ENCODE measurements at regions not wholly inside any gene's neighbourhood (a gene's known extent, or its start where the extent isn't known, plus 50 kb on each side); places are given as distances from the start of the nearest gene placed in this dataset.

DNA sequence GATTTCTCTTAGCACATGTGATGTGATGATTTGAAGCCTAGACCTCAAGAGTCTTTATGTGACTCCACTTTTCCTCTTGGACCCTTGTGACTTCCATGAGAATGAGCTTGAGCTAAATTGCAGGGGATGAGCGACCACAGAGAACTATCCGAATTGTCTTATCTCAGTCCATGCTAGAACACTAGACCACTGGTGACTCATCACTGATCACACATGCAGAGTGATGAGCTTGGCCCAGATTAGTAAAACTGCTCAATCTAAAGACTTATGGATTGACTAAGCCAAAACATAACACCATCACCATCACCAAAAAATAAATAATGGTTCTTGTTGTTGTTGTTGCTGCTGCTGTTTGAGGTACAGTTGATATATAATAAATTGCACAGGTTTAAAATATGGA, 114.1 kb upstream of the CFAP20DC start:
- TF ChIP-seq, protein P1, sequence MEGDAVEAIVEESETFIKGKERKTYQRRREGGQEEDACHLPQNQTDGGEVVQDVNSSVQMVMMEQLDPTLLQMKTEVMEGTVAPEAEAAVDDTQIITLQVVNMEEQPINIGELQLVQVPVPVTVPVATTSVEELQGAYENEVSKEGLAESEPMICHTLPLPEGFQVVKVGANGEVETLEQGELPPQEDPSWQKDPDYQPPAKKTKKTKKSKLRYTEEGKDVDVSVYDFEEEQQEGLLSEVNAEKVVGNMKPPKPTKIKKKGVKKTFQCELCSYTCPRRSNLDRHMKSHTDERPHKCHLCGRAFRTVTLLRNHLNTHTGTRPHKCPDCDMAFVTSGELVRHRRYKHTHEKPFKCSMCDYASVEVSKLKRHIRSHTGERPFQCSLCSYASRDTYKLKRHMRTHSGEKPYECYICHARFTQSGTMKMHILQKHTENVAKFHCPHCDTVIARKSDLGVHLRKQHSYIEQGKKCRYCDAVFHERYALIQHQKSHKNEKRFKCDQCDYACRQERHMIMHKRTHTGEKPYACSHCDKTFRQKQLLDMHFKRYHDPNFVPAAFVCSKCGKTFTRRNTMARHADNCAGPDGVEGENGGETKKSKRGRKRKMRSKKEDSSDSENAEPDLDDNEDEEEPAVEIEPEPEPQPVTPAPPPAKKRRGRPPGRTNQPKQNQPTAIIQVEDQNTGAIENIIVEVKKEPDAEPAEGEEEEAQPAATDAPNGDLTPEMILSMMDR (IDR thresholded peaks at IDR 0.05), result no peak
- no peak for TF ChIP-seq POLR2A (IDR thresholded peaks at IDR 0.05)

Data from lower leg skin (tissue), 3 donors.